Endodermal cell (in vitro differentiated cells): ENCODE measurements at regions not wholly inside any gene's neighbourhood (a gene's known extent, or its start where the extent isn't known, plus 50 kb on each side); places are given as distances from the start of the nearest gene placed in this dataset.

ENCODE experiments used
- DNase-seq: peaks from one replicate; pipeline ENCODE4 v3.0.0-alpha.2; 2017
- H3K27ac ChIP-seq: 2 replicates; pipeline ENCODE4 v1.5.1; 2013; ENCODE audit warnings: mild to moderate bottlenecking, low read depth, low read length, moderate library complexity
- H3K27me3 ChIP-seq: 2 replicates; pipeline ENCODE4 v1.6.1; 2013; ENCODE audit warnings: mild to moderate bottlenecking, low read length, moderate library complexity; ENCODE audit not compliant: insufficient read depth, control insufficient read depth, poor library complexity, severe bottlenecking
- H3K36me3 ChIP-seq: 2 replicates; pipeline ENCODE4 v1.7.0; 2013; ENCODE audit warnings: mild to moderate bottlenecking, low read length, moderate library complexity; ENCODE audit not compliant: control insufficient read depth, insufficient read depth
- H3K4me1 ChIP-seq: one replicate; pipeline ENCODE4 v1.7.0; 2013; ENCODE audit warnings: low read length; ENCODE audit not compliant: control insufficient read depth, insufficient read depth
- H3K4me3 ChIP-seq: 2 replicates; pipeline ENCODE4 v1.5.1; 2013; ENCODE audit warnings: mild to moderate bottlenecking, low read length, moderate library complexity
- H3K9ac ChIP-seq: 2 replicates; pipeline ENCODE4 v1.6.1; 2013; ENCODE audit warnings: mild to moderate bottlenecking, low read length, moderate library complexity; ENCODE audit not compliant: poor library complexity, severe bottlenecking; ENCODE audit errors: extremely low read depth
- H3K9me3 ChIP-seq: 2 replicates; pipeline ENCODE4 v1.6.1; 2013; ENCODE audit warnings: mild to moderate bottlenecking, low read length, moderate library complexity; ENCODE audit not compliant: control insufficient read depth
- H3K27ac Mint-ChIP-seq: 2 replicates; pipeline ENCODE4 v1.8.0; 2020; ENCODE audit warnings: mixed read lengths
- H3K27me3 Mint-ChIP-seq: 2 replicates; pipeline ENCODE4 v1.8.0; 2021; ENCODE audit warnings: mild to moderate bottlenecking, mixed read lengths; ENCODE audit not compliant: insufficient read depth
- H3K36me3 Mint-ChIP-seq: 2 replicates; pipeline ENCODE4 v1.8.0; 2020; ENCODE audit warnings: low read depth, mixed read lengths
- H3K4me1 Mint-ChIP-seq: 2 replicates; pipeline ENCODE4 v1.8.0; 2020; ENCODE audit warnings: mixed read lengths
- H3K4me3 Mint-ChIP-seq: 2 replicates; pipeline ENCODE4 v1.8.0; 2020; ENCODE audit warnings: mild to moderate bottlenecking, moderate library complexity, mixed read lengths
- H3K9me3 Mint-ChIP-seq: 2 replicates; pipeline ENCODE4 v1.8.0; 2020; ENCODE audit warnings: mild to moderate bottlenecking, mixed read lengths
- CTCF ChIP-seq: fragments of 200-600 bp; sonication (generic); conservative IDR thresholded peaks from 2 replicates; pipeline ENCODE4 v1.5.0; 2021; ENCODE audit warnings: antibody characterized with exemption, mild to moderate bottlenecking
- WGBS, 2 experiments: methylation state at CpG; one replicate each; pipeline versions ENCODE4 v1.1.5 to v1.1.7; 2013; ENCODE audit warnings: missing lambda C conversion rate in 2 of 2, mixed read lengths in 1 of 2; ENCODE audit not compliant: insufficient coverage in 1 of 2, insufficient read length in 1 of 2; 5-methylcytosine and 5-hydroxymethylcytosine counted together

- Histone ChIP-seq H3K27me3 (no peaks in the 10 kb centered on the region), H3K27ac (no peak overlapping the region), H3K4me3 (no peak overlapping the region), H3K4me1 (peaks cover 3% of the 10 kb centered on the region), H3K9me3 (no peaks in the 10 kb centered on the region), H3K9ac (no peak overlapping the region), H3K36me3 (no peaks in the 10 kb centered on the region)
- Mint-ChIP-seq H3K4me3 (no peak overlapping the region), H3K4me1 (peaks cover 14% of the 10 kb centered on the region), H3K9me3 (no peaks in the 10 kb centered on the region), H3K27ac (no peak overlapping the region), H3K27me3 (peaks cover 10% of the 10 kb centered on the region), H3K36me3 (no peaks in the 10 kb centered on the region)
- 86 to 88% methylated on average over 1 of the region's 1 CpG for WGBS, 2 experiments
- DNase-seq, result no peak
- no peak for TF ChIP-seq CTCF
These were observed 159.5 kb upstream of the KAZN start for GRCh38 chr1:14439015-14439414.

- Mint-ChIP-seq H3K4me3 (no peak overlapping the region), H3K9me3 (no peaks in the 10 kb centered on the region), H3K4me1 (peaks cover 14% of the 10 kb centered on the region), H3K27ac (no peak overlapping the region), H3K27me3 (peaks cover 10% of the 10 kb centered on the region), H3K36me3 (no peaks in the 10 kb centered on the region)
- Histone ChIP-seq H3K9ac (no peak overlapping the region), H3K4me1 (peaks cover 3% of the 10 kb centered on the region), H3K4me3 (no peak overlapping the region), H3K36me3 (no peaks in the 10 kb centered on the region), H3K27ac (no peak overlapping the region), H3K27me3 (no peaks in the 10 kb centered on the region), H3K9me3 (no peaks in the 10 kb centered on the region)
- TF ChIP-seq CTCF, result no peak
- DNase-seq, result no peak
- WGBS, 2 experiments, result 97% methylated on average over 7 to 9 of the region's 9 CpGs
These were observed 158.3 kb upstream of the KAZN start for GRCh38 chr1:14440166-14440565.

- Mint-ChIP-seq H3K27ac (no peak overlapping the region), H3K27me3 (peaks cover 13% of the 10 kb centered on the region), H3K9me3 (no peaks in the 10 kb centered on the region), H3K4me3 (no peak overlapping the region), H3K4me1 (peaks cover 14% of the 10 kb centered on the region), H3K36me3 (no peaks in the 10 kb centered on the region)
- H3K4me3 ChIP-seq, result no peak overlapping the region
- no peak for TF ChIP-seq CTCF
- no peak overlapping the region for H3K9ac ChIP-seq
- DNase-seq, result no peak
- no peak overlapping the region for H3K27ac ChIP-seq
- 93 to 100% methylated on average over 4 of the region's 4 CpGs for WGBS, 2 experiments
- no peaks in the 10 kb centered on the region for H3K36me3 ChIP-seq
- peaks cover 3% of the 10 kb centered on the region for H3K4me1 ChIP-seq
- H3K9me3 ChIP-seq, result no peaks in the 10 kb centered on the region
- H3K27me3 ChIP-seq, result no peaks in the 10 kb centered on the region
These were observed 157.8 kb upstream of the KAZN start for GRCh38 chr1:14440731-14441130.
